ENCODE measurements at regions not wholly inside any gene's neighbourhood (a gene's known extent, or its start where the extent isn't known, plus 50 kb on each side); places are given as distances from the start of the nearest gene placed in this dataset.

- TF ChIP-seq CTCF (IDR thresholded peaks at IDR 0.05) (no peak), POLR2A (IDR thresholded peaks at IDR 0.05) (no peak), POLR2AphosphoS5 (IDR thresholded peaks at IDR 0.05) (no peak)
Measured at GRCh38 chr4:135194477-135194876, 992.9 kb upstream of the PABPC4L start.

Measured in prostate gland (tissue), 2 donors.